ENCODE measurements at regions not wholly inside any gene's neighbourhood (a gene's known extent, or its start where the extent isn't known, plus 50 kb on each side); places are given as distances from the start of the nearest gene placed in this dataset.
"Not testable (repeated sequence)": the region's sequence is repeated elsewhere in the genome, so short reads cannot be mapped to it uniquely, and the experiment has no call there.

GRCh38 chr1:201643835-201644104 lies 104.8 kb downstream of the NAV1 start:
- no peak overlapping the region for H3K4me3 ChIP-seq (replicated peaks; ENCODE audit: low read depth, low read length)
- no peak for TF ChIP-seq CTCF (IDR thresholded peaks at IDR 0.05; ENCODE audit: insufficient read depth, low read length, poor library complexity, severe bottlenecking)
- peaks cover 1% of the 10 kb centered on the region for H3K27me3 ChIP-seq (replicated peaks; ENCODE audit: control insufficient read depth, insufficient read depth, low read length)
- no peaks in the 10 kb centered on the region for H3K36me3 ChIP-seq (ENCODE audit: control insufficient read depth, insufficient read depth, low read length)
- no peak for DNase-seq (ENCODE audit: extremely low read depth, insufficient read length)

- no peaks in the 10 kb centered on the region for H3K36me3 ChIP-seq (ENCODE audit: control insufficient read depth, insufficient read depth, low read length)
- H3K27me3 ChIP-seq (replicated peaks; ENCODE audit: control insufficient read depth, insufficient read depth, low read length): peaks cover 1% of the 10 kb centered on the region
- DNase-seq (ENCODE audit: extremely low read depth, insufficient read length): no peak
- no peak overlapping the region for H3K4me3 ChIP-seq (replicated peaks; ENCODE audit: low read depth, low read length)
- no peak for TF ChIP-seq CTCF (IDR thresholded peaks at IDR 0.05; ENCODE audit: insufficient read depth, low read length, poor library complexity, severe bottlenecking)
These were observed 105.3 kb downstream of the NAV1 start for GRCh38 chr1:201644197-201644596.

- H3K4me3 ChIP-seq (replicated peaks; ENCODE audit: low read depth, low read length); DNase-seq (ENCODE audit: extremely low read depth, insufficient read length); H3K36me3 ChIP-seq (ENCODE audit: control insufficient read depth, insufficient read depth, low read length); H3K27me3 ChIP-seq (replicated peaks; ENCODE audit: control insufficient read depth, insufficient read depth, low read length): not testable (repeated sequence)
These were observed 106.1 kb downstream of the NAV1 start for GRCh38 chr1:201645000-201645399.

- no peaks in the 10 kb centered on the region for H3K36me3 ChIP-seq (ENCODE audit: control insufficient read depth, insufficient read depth, low read length)
- TF ChIP-seq CTCF (IDR thresholded peaks at IDR 0.05; ENCODE audit: insufficient read depth, low read length, poor library complexity, severe bottlenecking): no peak
- DNase-seq (ENCODE audit: extremely low read depth, insufficient read length): no peak
- H3K4me3 ChIP-seq (replicated peaks; ENCODE audit: low read depth, low read length): no peak overlapping the region
- peaks cover 1% of the 10 kb centered on the region for H3K27me3 ChIP-seq (replicated peaks; ENCODE audit: control insufficient read depth, insufficient read depth, low read length)
These were observed 107.0 kb downstream of the NAV1 start for GRCh38 chr1:201645956-201646355.

- no peak overlapping the region for H3K4me3 ChIP-seq (replicated peaks; ENCODE audit: low read depth, low read length)
- no peak for DNase-seq (ENCODE audit: extremely low read depth, insufficient read length)
- no peak for TF ChIP-seq CTCF (IDR thresholded peaks at IDR 0.05; ENCODE audit: insufficient read depth, low read length, poor library complexity, severe bottlenecking)
These were observed 107.6 kb downstream of the NAV1 start for GRCh38 chr1:201646411-201647022.

GRCh38 chr1:201647094-201647493 lies 108.2 kb downstream of the NAV1 start:
- no peak for DNase-seq (ENCODE audit: extremely low read depth, insufficient read length)
- H3K4me3 ChIP-seq (replicated peaks; ENCODE audit: low read depth, low read length): no peak overlapping the region
- no peaks in the 10 kb centered on the region for H3K36me3 ChIP-seq (ENCODE audit: control insufficient read depth, insufficient read depth, low read length)
- no peak for TF ChIP-seq CTCF (IDR thresholded peaks at IDR 0.05; ENCODE audit: insufficient read depth, low read length, poor library complexity, severe bottlenecking)
- peaks cover 1% of the 10 kb centered on the region for H3K27me3 ChIP-seq (replicated peaks; ENCODE audit: control insufficient read depth, insufficient read depth, low read length)

More at GRCh38 chr1:201646411-201647022, 107.6 kb downstream of the NAV1 start:
- Histone ChIP-seq H3K27me3 (replicated peaks; ENCODE audit: control insufficient read depth, insufficient read depth, low read length) (peaks cover 1% of the 10 kb centered on the region), H3K36me3 (ENCODE audit: control insufficient read depth, insufficient read depth, low read length) (no peaks in the 10 kb centered on the region)

Measured in GM06990 (cell line).